ENCODE measurements at regions not wholly inside any gene's neighbourhood (a gene's known extent, or its start where the extent isn't known, plus 50 kb on each side); places are given as distances from the start of the nearest gene placed in this dataset.

DNA sequence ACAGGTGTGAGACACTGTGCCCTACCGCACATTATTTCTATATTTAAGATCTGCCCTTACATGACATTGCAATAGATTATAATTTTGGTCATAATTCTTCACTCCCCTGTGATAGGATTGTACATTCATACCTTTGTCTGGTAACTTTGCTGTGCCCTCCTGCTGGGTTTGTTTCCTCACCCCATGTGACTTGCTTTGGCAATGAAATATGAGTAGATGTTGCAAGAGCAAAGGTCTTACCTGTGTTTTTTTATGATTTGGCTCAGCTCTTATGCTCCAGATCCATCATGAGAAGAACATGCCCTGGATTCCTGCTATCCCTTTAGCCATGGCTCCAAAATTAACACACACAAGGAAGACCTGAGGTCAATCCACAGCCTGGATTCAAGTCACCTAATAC is 137.7 kb upstream of the EOMES start:
- H3K27ac ChIP-seq = no peak overlapping the region
- H3K4me1 ChIP-seq = no peaks in the 10 kb centered on the region
- intact Hi-C loops (cut with DNase I) = no loop called here
- H3K36me3 ChIP-seq = no peaks in the 10 kb centered on the region
- no peaks in the 10 kb centered on the region for H3K9me3 ChIP-seq
- no peak for DNase-seq (ENCODE audit: extremely low spot score in 2 of 2)
- TF ChIP-seq, protein P1, sequence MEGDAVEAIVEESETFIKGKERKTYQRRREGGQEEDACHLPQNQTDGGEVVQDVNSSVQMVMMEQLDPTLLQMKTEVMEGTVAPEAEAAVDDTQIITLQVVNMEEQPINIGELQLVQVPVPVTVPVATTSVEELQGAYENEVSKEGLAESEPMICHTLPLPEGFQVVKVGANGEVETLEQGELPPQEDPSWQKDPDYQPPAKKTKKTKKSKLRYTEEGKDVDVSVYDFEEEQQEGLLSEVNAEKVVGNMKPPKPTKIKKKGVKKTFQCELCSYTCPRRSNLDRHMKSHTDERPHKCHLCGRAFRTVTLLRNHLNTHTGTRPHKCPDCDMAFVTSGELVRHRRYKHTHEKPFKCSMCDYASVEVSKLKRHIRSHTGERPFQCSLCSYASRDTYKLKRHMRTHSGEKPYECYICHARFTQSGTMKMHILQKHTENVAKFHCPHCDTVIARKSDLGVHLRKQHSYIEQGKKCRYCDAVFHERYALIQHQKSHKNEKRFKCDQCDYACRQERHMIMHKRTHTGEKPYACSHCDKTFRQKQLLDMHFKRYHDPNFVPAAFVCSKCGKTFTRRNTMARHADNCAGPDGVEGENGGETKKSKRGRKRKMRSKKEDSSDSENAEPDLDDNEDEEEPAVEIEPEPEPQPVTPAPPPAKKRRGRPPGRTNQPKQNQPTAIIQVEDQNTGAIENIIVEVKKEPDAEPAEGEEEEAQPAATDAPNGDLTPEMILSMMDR (IDR thresholded peaks at IDR 0.05) = no peak
- TF ChIP-seq POLR2AphosphoS5 (IDR thresholded peaks at IDR 0.05; ENCODE audit: insufficient read depth in 1 of 2, low read depth in 1 of 2) (no peak), POLR2A (IDR thresholded peaks at IDR 0.05) (no peak)
- H3K4me3 ChIP-seq = no peak overlapping the region
- H3K27me3 ChIP-seq = no peaks in the 10 kb centered on the region

DNA sequence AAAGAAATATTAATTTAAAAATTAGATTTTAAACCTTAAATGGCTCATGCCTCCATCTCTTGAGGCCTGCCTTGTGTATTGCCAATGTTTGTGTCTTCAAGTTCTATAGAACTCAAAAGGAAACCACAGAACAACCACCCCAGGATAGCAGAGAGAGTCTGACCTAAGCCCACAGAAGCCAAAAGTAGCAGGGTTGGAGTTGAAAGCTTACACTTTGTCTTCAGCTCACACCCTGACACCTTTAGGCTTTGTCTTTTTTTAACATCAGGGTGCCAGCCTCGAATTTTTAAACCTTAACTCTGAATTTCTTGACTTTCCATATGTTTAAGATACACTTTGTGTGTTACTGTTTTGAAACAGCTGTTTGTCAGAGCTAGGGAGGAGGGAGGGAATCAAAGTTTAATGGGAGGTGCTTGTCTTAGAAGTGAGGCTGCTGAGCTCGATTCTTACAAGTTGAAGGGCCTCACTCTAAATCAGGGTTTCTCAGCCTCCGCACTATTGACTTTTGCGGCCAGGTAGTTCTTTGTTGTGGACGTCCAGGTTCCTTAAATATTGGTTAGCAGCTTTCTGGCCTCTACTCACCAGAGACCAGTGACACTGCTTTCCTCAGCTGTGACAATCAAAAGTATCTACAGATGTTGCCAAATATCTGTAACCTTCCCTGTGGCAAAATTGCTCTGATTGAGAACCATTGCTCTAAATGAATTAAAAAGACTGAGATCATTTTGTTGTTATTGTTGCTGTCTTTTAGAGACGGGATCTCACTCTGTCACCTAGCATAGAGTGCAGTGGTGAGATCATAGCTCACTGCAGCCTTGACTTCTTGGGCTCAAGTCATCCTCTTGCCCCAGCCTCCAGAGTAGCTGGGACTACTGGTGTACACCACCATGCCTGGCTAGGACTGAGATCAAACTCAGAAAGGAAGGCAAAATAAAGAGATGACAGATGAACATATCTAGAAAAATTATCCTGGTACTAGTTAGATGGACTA is 139.2 kb upstream of the EOMES start:
- DNase-seq (ENCODE audit: extremely low spot score in 2 of 2) = no peak
- Histone ChIP-seq H3K27me3 (no peaks in the 10 kb centered on the region), H3K36me3 (no peaks in the 10 kb centered on the region), H3K4me3 (no peak overlapping the region), H3K9me3 (no peaks in the 10 kb centered on the region), H3K27ac (no peak overlapping the region), H3K4me1 (no peaks in the 10 kb centered on the region)
- TF ChIP-seq POLR2AphosphoS5 (IDR thresholded peaks at IDR 0.05; ENCODE audit: insufficient read depth in 1 of 2, low read depth in 1 of 2) = no peak
- TF ChIP-seq, protein P1 (IDR thresholded peaks at IDR 0.05) = no peak
- TF ChIP-seq POLR2A (IDR thresholded peaks at IDR 0.05) = no peak
- intact Hi-C loops (cut with DNase I) = no loop called here

DNA sequence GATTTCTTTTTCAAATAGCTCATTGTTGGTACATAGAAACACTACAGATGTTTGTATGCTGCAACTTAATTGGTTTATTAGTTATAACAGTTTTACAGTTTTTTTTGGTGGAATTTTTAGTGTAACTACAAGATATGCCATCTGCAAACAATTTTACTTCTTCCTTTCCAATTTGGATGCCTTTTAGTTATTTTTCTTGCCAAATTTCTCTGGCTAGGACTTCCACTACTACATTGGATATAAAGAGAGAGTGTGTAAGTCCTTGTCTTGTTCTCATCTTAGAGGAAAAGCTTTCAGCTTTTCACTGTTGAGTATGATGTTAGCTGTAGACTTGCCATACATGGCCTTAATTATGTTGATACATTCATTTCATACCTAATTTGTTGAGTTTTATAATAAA is 143.6 kb upstream of the EOMES start:
- Histone ChIP-seq H3K27me3 (no peaks in the 10 kb centered on the region), H3K4me1 (no peaks in the 10 kb centered on the region), H3K4me3 (no peak overlapping the region), H3K27ac (no peak overlapping the region), H3K36me3 (no peaks in the 10 kb centered on the region), H3K9me3 (peaks cover 7% of the 10 kb centered on the region)
- no peak for DNase-seq (ENCODE audit: extremely low spot score in 2 of 2)
- intact Hi-C loops (cut with DNase I) = no loop called here
- TF ChIP-seq POLR2AphosphoS5 (IDR thresholded peaks at IDR 0.05; ENCODE audit: insufficient read depth in 1 of 2, low read depth in 1 of 2) (no peak), POLR2A (IDR thresholded peaks at IDR 0.05) (no peak)
- TF ChIP-seq, protein P1 (IDR thresholded peaks at IDR 0.05) = no peak

DNA sequence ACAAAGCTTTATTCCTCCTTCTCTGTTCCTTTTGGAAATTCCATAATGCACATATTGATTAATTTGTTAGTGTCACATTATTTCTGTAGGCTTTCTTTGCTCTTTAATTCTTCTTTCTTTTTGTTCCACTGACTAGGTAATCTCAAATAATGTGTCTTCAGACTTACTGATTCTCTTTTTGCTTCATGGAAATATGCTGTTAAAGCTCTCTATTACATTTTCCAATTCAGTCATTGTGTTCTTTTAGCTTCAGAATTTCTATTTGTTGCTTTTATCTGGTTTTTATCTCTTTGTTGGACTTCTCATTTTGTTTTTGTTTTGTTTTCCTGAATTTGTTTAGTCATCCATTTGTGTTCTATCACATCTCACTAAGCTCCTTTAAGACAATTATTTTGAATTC is 147.0 kb upstream of the EOMES start:
- Histone ChIP-seq H3K27ac (no peak overlapping the region), H3K4me1 (no peaks in the 10 kb centered on the region), H3K4me3 (no peak overlapping the region), H3K36me3 (no peaks in the 10 kb centered on the region), H3K27me3 (no peaks in the 10 kb centered on the region), H3K9me3 (peaks cover 7% of the 10 kb centered on the region)
- no peak for DNase-seq (ENCODE audit: extremely low spot score in 2 of 2)
- TF ChIP-seq POLR2A (IDR thresholded peaks at IDR 0.05) = no peak
- TF ChIP-seq POLR2AphosphoS5 (IDR thresholded peaks at IDR 0.05; ENCODE audit: insufficient read depth in 1 of 2, low read depth in 1 of 2) = no peak
- TF ChIP-seq, protein P1 (IDR thresholded peaks at IDR 0.05) = no peak
- intact Hi-C loops (cut with DNase I) = no loop called here
